Endothelial cell of umbilical vein (primary cell): ENCODE measurements at regions not wholly inside any gene's neighbourhood (a gene's known extent, or its start where the extent isn't known, plus 50 kb on each side); places are given as distances from the start of the nearest gene placed in this dataset.

Experiments used
- BruUV-seq: library from RNA; stranded (reverse); fragments of 400-500 nt; replicated peaks from 2 replicates; lab custom pipeline; 2021; lab: Mats Ljungman, UMichigan
- CTCF ChIA-PET: fragments of 300-600, 350-600 bp; sonication (Branson Sonifier 250); formaldehyde crosslinking; loops from one replicate; lab custom pipeline; 2021; ENCODE audit warnings: antibody characterized with exemption, inconsistent platforms; lab: Charles Lee
- POLR2A ChIA-PET: fragments of 300-600, 350-600 bp; sonication (Branson Sonifier 250); formaldehyde crosslinking; loops from one replicate; lab custom pipeline; 2021; ENCODE audit warnings: antibody characterized with exemption, inconsistent platforms; lab: Charles Lee
- DNase-seq: peaks from one replicate; pipeline ENCODE4 v3.0.0-alpha.2; 2011; ENCODE audit warnings: low read depth, low spot score
- FAIRE-seq: peaks from 2 replicates; lab custom pipeline; 2011; peaks lifted over from hg19 to GRCh38; lab: Jason Lieb, UNC
- H2AFZ ChIP-seq: 2 replicates; pipeline ENCODE4 v1.6.0; 2012; ENCODE audit warnings: low read depth, low read length, control low read depth, inconsistent platforms
- H3K27ac ChIP-seq: 2 replicates; pipeline ENCODE4 v1.5.1; 2011; ENCODE audit warnings: low read depth, mild to moderate bottlenecking, control low read depth, low read length, moderate library complexity; ENCODE audit not compliant: insufficient read depth
- H3K27me3 ChIP-seq, 2 experiments: 2 replicates each; pipeline versions ENCODE4 v1.6.0 to v1.6.1; 2011; ENCODE audit warnings: low read length in 2 of 2, mixed read lengths in 1 of 2; ENCODE audit not compliant: control insufficient read depth in 2 of 2, insufficient read depth in 2 of 2
- H3K36me3 ChIP-seq, 2 experiments: 2 replicates in 1 of 2; 3 replicates in 1 of 2; pipeline ENCODE4 v1.5.1; 2011; ENCODE audit warnings: low read length in 2 of 2, mild to moderate bottlenecking in 1 of 2, moderate library complexity in 1 of 2; ENCODE audit not compliant: control insufficient read depth in 2 of 2, insufficient read depth in 2 of 2; ENCODE audit errors: extremely low read depth in 1 of 2
- H3K4me1 ChIP-seq: 3 replicates; pipeline ENCODE4 v1.5.1; 2011; ENCODE audit warnings: mild to moderate bottlenecking, low read length; ENCODE audit not compliant: control insufficient read depth, insufficient read depth; ENCODE audit errors: extremely low read depth
- H3K4me2 ChIP-seq: 2 replicates; pipeline ENCODE4 v1.6.1; 2011; ENCODE audit warnings: low read length, control low read depth, mixed read lengths; ENCODE audit not compliant: insufficient read depth
- H3K4me3 ChIP-seq, 3 experiments: fragments of 200-600 bp in 1 of 3; sonication (generic), shearing (Covaris generic) in 1 of 3; replicated peaks in 1 of 3; 2 replicates each; pipeline ENCODE4 v1.5.1; 2011 to 2016; ENCODE audit warnings: control low read depth in 3 of 3, low read length in 3 of 3, mild to moderate bottlenecking in 2 of 3, inconsistent platforms in 1 of 3, low read depth in 1 of 3, moderate library complexity in 1 of 3; ENCODE audit not compliant: insufficient read depth in 1 of 3
- H3K79me2 ChIP-seq: 2 replicates; pipeline ENCODE4 v1.6.0; 2012; ENCODE audit warnings: low read length, inconsistent platforms; ENCODE audit not compliant: control insufficient read depth, insufficient read depth
- H3K9ac ChIP-seq: replicated peaks from 2 replicates; pipeline ENCODE3; 2011; ENCODE audit warnings: low read length, control low read depth; ENCODE audit not compliant: insufficient read depth; ENCODE audit errors: extremely low read depth
- H3K9me1 ChIP-seq: replicated peaks from 3 replicates; pipeline ENCODE4 v1.6.0; 2011; ENCODE audit warnings: mild to moderate bottlenecking, low read length; ENCODE audit not compliant: control insufficient read depth, insufficient read depth; ENCODE audit errors: extremely low read depth
- H3K9me3 ChIP-seq: replicated peaks from 2 replicates; pipeline ENCODE4 v1.5.1; 2012; ENCODE audit warnings: low read length, inconsistent platforms; ENCODE audit not compliant: control insufficient read depth, insufficient read depth
- H4K20me1 ChIP-seq: replicated peaks from 2 replicates; pipeline ENCODE3; 2011; ENCODE audit warnings: mild to moderate bottlenecking, low read length; ENCODE audit not compliant: control insufficient read depth, insufficient read depth; ENCODE audit errors: extremely low read depth
- EZH2 ChIP-seq: IDR thresholded peaks from 2 replicates; pipeline ENCODE4 v1.6.1; 2012; ENCODE audit warnings: borderline replicate concordance, low read depth, mild to moderate bottlenecking, moderate library complexity, low read length, inconsistent platforms; ENCODE audit not compliant: severe bottlenecking
- FOS ChIP-seq: IDR thresholded peaks from 2 replicates; pipeline ENCODE4 v1.6.1; 2011; ENCODE audit warnings: mild to moderate bottlenecking, low read length, moderate library complexity, borderline replicate concordance; ENCODE audit not compliant: insufficient read depth
- GATA2 ChIP-seq: IDR thresholded peaks from 2 replicates; pipeline ENCODE4 v1.7.0; 2011; ENCODE audit warnings: low read depth, mild to moderate bottlenecking, moderate library complexity, mixed read lengths, low read length; ENCODE audit not compliant: insufficient read length, insufficient read depth
- JUN ChIP-seq: IDR thresholded peaks from 2 replicates; pipeline ENCODE4 v1.6.1; 2011; ENCODE audit warnings: borderline replicate concordance, low read depth; ENCODE audit not compliant: insufficient read length, insufficient read depth
- MYC ChIP-seq: IDR thresholded peaks from one replicate; pipeline ENCODE4 v1.6.1; 2011; ENCODE audit warnings: mild to moderate bottlenecking, low read depth, low read length
- POLR2A ChIP-seq: IDR thresholded peaks from 2 replicates; pipeline ENCODE4 v1.6.1; 2012; ENCODE audit warnings: low read depth, mild to moderate bottlenecking, control low read depth, low read length
- POLR2AphosphoS5 ChIP-seq: IDR thresholded peaks from 2 replicates; pipeline ENCODE4 v1.6.1; 2012; ENCODE audit warnings: low read depth, mild to moderate bottlenecking, control low read depth, low read length, moderate library complexity; ENCODE audit not compliant: insufficient read depth
- dilution Hi-C: fragments of 300-500 bp; cut with MboI; formaldehyde crosslinking; loops from one replicate; pipeline ENCODE4 v1.15.0; 2019; ENCODE audit warnings: low sequenced_read_pairs; ENCODE audit not compliant: extremely low pct_ligation_motif_present
- intact Hi-C: fragments of 100-400 bp; cut with micrococcal nuclease; formaldehyde crosslinking; loops from one replicate; pipeline ENCODE4 v1.10.0; 2022
- TF ChIP-seq, protein P1 (sequence below): IDR thresholded peaks from 2 replicates; pipeline ENCODE4 v1.6.1; 2011; ENCODE audit not compliant: insufficient read depth, insufficient read length
- TF ChIP-seq, protein P2 (sequence below), 2 donors: IDR thresholded peaks; 1 replicate in 1 of 2; 2 replicates in 1 of 2; pipeline ENCODE4 v1.5.1; 2011; ENCODE audit warnings: low read length in 2 of 2, mild to moderate bottlenecking in 2 of 2, moderate library complexity in 2 of 2, control low read depth in 1 of 2, inconsistent platforms in 1 of 2, low read depth in 1 of 2; ENCODE audit not compliant: insufficient read depth in 1 of 2; ENCODE audit errors: extremely low read depth in 1 of 2

DNA sequence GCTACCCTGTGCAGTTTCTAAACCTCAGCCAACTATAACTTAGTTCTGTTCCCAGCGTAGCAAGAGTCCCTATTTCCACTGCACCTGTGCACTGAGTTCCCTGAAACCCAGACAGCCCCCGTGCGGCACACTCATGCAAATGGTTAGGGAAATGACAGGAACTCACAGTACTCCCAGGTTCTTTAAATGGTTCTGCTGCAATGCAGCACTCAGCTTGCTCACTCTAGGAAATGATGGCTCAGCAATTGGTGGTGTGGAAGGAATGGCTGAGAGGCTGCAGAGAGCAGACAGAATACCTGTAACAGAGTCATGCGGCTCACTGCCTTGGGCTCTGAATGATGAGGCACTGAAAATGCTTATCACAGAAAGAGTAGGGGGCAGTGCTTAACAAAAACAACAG, 143.0 kb downstream of the RAD51AP2 start:
- H3K4me3 ChIP-seq = no peak overlapping the region
- TF ChIP-seq POLR2A (no peak), POLR2AphosphoS5 (no peak), JUN (no peak), GATA2 (no peak), FOS (no peak), MYC (no peak), EZH2 (no peak)
- TF ChIP-seq, protein P1, sequence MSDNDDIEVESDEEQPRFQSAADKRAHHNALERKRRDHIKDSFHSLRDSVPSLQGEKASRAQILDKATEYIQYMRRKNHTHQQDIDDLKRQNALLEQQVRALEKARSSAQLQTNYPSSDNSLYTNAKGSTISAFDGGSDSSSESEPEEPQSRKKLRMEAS = no peak
- TF ChIP-seq, protein P2, sequence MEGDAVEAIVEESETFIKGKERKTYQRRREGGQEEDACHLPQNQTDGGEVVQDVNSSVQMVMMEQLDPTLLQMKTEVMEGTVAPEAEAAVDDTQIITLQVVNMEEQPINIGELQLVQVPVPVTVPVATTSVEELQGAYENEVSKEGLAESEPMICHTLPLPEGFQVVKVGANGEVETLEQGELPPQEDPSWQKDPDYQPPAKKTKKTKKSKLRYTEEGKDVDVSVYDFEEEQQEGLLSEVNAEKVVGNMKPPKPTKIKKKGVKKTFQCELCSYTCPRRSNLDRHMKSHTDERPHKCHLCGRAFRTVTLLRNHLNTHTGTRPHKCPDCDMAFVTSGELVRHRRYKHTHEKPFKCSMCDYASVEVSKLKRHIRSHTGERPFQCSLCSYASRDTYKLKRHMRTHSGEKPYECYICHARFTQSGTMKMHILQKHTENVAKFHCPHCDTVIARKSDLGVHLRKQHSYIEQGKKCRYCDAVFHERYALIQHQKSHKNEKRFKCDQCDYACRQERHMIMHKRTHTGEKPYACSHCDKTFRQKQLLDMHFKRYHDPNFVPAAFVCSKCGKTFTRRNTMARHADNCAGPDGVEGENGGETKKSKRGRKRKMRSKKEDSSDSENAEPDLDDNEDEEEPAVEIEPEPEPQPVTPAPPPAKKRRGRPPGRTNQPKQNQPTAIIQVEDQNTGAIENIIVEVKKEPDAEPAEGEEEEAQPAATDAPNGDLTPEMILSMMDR (IDR thresholded peaks at IDR 0.05; ENCODE audit: extremely low read depth in 1 of 2, insufficient read depth in 1 of 2, low read depth in 1 of 2, low read length in 2 of 2) = no peak
- DNase-seq (no peak), FAIRE-seq (no peak)
- no peaks in the 10 kb centered on the region for H4K20me1 ChIP-seq
- dilution Hi-C loops = no loop called here
- H3K27me3 ChIP-seq = no peaks in the 10 kb centered on the region
- intact Hi-C loops = no loop called here
- no peaks in the 10 kb centered on the region for H3K79me2 ChIP-seq
- no peak overlapping the region for H3K4me2 ChIP-seq
- POLR2A ChIA-PET = no interaction called here
- no peak overlapping the region for H3K27ac ChIP-seq
- H3K9ac ChIP-seq = no peak overlapping the region
- no peak overlapping the region for H2AFZ ChIP-seq
- no peaks in the 10 kb centered on the region for H3K9me1 ChIP-seq
- H3K4me1 ChIP-seq = no peaks in the 10 kb centered on the region
- no peaks in the 10 kb centered on the region for H3K9me3 ChIP-seq
- H3K36me3 ChIP-seq = no peaks in the 10 kb centered on the region
- BruUV-seq = no TSS peak
- CTCF ChIA-PET = no interaction called here
